NCI-H1417 (cell line): ENCODE measurements at regions not wholly inside any gene's neighbourhood (a gene's known extent, or its start where the extent isn't known, plus 50 kb on each side); places are given as distances from the start of the nearest gene placed in this dataset.

Source experiments
- DNase-seq, 3 experiments: peaks; one replicate each; lab custom pipeline; 2025; lab: John Stamatoyannopoulos, UW

- no peak for DNase-seq
Measured at GRCh38 chr16:76182041-76182635, 95.1 kb upstream of the CNTNAP4 start.

DNA sequence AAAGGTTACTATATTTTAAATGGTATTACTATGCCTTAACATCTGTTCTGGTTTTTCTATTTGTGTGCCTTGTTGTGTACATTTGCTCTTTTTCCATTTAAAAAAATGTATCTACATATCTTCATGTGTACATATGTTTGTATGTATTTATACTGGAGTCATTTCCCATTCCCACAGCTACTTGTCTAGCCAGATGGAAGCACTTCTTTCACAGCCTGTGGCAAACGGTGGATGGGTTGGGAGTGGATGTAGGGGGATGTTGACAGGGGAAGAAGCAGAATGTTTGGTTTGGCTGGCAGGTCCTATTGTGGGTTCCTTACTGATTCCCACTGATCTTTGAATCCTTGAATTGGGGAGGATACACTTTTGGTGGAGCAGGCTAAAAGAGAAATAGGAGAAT, 93.6 kb upstream of the CNTNAP4 start:
- no peak for DNase-seq

- no peak for DNase-seq
Measured at GRCh38 chr16:76190057-76190456, 87.1 kb upstream of the CNTNAP4 start.

DNA sequence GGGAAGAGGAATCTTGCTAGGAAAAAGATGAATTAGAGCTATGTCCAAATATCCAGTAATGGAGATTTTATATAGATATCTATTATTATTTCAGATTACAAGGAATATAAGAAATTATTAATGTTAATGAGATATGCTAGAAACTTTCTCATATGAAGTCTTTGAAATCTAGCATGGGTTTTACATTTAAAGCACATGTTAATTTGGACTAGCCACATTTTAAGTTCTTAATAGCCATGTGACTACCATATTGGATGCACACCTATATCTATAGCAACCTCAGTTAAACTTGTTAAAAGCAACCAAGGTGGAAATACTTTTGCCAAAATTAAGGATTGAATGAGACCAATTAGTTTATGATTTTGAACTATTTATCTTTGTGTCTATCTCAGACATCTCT, 86.7 kb upstream of the CNTNAP4 start:
- no peak for DNase-seq

- DNase-seq, result peak; percentile 13 to 58 (median 57)
Measured at GRCh38 chr16:76193906-76194615, 83.1 kb upstream of the CNTNAP4 start.

- peak in 1 of 3 experiments; percentile 42 for DNase-seq
Measured at GRCh38 chr16:76194616-76195015, 82.6 kb upstream of the CNTNAP4 start.

DNA sequence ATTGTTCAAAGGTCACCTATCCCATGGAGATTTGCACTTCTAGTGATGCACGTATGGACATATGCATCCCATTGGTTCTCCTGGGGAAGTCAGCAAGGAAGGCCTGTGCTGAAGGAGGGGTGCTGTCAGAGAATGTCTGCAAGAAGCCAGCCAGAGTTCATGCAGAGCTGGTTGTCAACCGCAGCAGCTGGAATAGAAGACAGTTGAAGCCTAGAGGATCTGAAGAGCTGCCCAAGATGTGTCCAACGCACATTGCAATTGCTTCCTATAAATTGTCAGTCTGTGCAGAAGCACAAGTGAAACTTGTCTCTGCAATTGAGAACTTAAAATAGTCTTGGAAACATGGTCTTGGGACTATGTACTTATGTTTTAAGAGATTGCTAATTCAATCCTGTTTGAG, 82.1 kb upstream of the CNTNAP4 start:
- no peak for DNase-seq

DNA sequence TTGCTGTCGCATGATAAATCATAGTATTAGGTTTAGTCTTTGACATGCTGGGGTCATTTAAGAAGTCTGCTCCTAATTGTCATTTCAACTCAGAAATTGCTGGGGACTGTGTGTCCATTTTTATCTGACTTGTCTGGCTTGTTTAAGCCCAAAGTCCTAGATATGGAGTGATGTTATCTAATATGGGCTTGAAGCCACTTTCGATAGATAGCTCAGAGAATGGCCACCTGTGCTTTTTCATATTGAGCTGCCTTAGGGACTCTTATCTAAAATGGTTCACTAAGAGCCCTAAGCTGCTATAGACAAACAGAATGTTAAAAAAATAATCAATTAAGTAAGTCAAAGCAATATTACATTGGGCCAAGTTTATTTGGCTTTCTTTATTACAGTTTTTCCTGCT, 81.6 kb upstream of the CNTNAP4 start:
- no peak for DNase-seq

- DNase-seq, result no peak
Measured at GRCh38 chr16:76197900-76198299, 79.3 kb upstream of the CNTNAP4 start.

DNA sequence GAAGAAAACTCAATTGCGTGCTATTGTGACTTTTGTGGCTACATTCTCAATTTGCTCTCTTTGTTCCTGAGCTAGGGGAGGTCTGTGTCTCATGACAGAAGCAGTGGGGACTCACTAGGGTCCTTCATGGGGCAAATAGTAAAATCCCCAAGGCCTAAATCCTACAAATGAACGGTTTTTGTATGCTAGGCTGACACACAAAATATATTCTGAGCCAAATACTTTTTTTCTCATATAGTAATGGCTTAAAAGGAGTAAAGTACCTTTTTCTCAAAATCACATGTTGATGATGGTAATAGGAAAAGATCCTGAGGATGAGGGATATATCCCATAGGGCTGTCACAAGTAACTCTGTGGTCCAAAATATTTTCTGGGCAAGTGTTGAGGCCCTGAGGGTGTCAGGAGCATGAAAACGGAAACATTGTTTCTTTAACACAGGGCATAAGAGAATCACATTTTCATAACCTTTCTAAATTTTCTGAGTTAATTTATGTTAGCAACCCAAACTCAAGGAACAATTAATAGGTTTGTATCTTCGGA, 77.5 kb upstream of the CNTNAP4 start:
- DNase-seq, result no peak

DNA sequence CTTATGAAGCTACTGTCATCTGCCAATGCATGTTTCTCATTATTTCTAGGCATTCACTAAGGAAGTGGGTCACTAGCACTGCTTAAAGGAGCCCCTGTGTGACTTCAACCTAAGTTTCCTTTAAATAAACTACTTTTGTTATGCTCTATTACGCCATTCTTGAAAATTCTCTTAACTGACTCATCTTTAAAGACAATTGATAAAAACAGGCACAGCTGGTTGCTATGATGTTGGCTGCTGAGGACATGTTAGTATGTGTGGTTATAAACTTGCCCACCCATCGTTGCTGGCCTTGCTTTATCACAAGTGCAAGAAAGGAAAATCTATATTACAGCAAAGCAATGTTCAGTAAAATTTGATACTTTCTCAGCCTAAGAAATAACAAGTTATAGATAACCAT, 75.8 kb upstream of the CNTNAP4 start:
- DNase-seq, result no peak

GRCh38 chr16:76204249-76204648, 73.0 kb upstream of the CNTNAP4 start:
- DNase-seq, result no peak

- no peak for DNase-seq
Measured at GRCh38 chr16:76207270-76207669, 69.9 kb upstream of the CNTNAP4 start.

DNA sequence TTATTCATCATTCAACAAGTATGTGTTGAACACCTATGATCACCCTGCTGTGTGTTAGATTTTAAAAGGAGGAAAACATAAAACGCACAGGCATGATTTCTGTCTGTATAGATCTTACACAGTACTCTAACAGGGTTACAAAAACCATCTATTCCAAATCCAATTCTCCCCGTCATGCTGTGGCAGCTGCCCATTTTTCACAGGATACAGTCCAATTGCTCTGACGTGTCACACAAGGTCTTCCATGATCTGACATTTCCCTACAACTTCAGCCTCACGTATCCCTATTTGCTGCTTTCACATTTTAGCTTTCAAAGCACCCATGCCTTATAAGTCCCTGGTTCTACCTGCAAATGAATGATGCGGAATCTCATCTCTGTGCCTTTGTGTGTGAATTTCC, 67.0 kb upstream of the CNTNAP4 start:
- no peak for DNase-seq

DNA sequence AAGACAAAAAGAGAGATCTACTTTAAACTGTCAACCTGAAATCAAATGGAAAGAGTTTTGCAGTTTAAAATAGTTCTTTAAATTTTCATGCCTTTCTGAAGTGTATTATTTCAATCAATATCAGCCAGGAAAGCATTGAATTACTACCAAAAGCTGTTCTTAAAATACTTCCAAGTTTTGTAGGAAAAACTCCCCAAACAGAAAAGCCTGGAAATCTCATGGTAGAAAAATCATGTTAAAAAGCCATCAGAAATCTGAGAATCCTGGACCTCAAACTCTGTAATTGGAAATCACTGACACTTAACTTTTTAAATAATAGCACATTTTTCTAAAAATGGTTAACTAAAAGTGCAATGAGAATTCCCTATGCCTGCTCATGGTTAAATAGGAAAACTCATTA, 63.3 kb upstream of the CNTNAP4 start:
- DNase-seq, result no peak

- no peak for DNase-seq
Measured at GRCh38 chr16:76214856-76215255, 62.3 kb upstream of the CNTNAP4 start.

DNA sequence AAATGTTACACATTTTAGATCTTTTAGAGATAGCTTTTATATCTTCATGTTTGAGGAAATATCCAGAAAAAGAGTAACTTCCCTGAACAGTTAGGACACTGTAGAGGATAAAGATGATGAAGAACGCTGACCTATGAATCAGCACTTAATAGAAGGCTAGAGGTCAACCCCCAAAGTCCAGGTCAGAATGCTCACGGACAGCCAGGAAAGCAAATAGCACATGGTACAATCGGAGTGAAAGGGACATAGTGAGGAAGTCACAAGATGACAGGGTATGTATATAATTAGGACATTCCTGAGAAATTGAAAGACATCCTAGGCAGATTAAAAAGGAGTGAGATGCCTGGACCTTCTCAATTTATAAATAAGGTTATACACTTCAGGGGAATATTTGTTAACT, 55.1 kb upstream of the CNTNAP4 start:
- DNase-seq, result no peak

GRCh38 chr16:76222853-76223252, 54.3 kb upstream of the CNTNAP4 start:
- DNase-seq, result peak in 1 of 3 experiments; percentile 14

DNA sequence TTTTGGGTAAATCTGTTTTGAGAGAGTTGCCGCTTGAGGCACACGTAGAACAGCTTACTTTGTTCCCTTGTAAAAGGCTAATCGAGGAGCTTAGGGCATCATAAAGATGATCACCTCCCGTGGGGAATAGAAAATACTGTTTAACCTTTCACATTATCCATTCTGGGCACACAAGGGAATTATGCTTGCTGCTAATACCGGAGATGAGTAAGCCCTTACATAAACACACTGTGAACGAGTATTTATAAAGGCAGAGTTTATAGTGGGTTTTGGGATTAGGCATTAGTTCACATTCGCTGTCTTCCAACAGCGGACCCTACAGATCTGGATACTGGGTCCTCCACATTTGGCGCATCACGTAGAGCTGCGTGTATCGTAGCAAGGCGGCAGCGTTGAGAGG, 51.2 kb upstream of the CNTNAP4 start:
- DNase-seq, result no peak

DNA sequence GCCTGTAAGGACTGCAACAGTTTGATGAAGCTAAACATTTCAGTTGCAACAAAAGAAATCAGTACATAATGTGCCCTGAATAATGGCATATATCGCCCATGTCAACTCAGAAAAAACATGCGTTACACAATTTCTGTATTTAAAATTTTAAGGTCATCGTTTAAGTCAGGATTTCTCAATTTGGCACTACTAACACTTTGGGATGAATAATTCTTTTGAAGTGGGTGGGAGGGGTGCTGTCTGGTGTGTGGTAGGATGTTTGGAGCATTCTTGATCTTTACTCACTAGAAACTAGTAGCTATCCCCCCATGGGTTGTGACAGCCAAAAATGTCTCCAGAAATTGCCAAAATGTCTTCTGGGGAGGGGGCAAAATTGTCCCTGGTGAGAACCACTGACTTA, 50.7 kb upstream of the CNTNAP4 start:
- no peak for DNase-seq
